B cell (primary cell): ENCODE measurements at regions not wholly inside any gene's neighbourhood (a gene's known extent, or its start where the extent isn't known, plus 50 kb on each side); places are given as distances from the start of the nearest gene placed in this dataset.

ENCODE experiments used
- ATAC-seq: fragments of 200-7000 bp; cut with Tn5 transposase; one replicate; pipeline ENCODE4 v1.10.0; 2021; ENCODE audit warnings: low read depth, mild to moderate bottlenecking, moderate number of reproducible peaks, moderate library complexity
- CTCF ChIA-PET: fragments of 350-600 bp; sonication (Branson Sonifier 250); formaldehyde crosslinking; loops from one replicate; lab custom pipeline; 2021; ENCODE audit warnings: antibody characterized with exemption, inconsistent platforms; lab: Charles Lee
- POLR2A ChIA-PET: fragments of 350-600 bp; sonication (Branson Sonifier 250); formaldehyde crosslinking; loops from one replicate; lab custom pipeline; 2021; ENCODE audit warnings: antibody characterized with exemption; lab: Charles Lee
- DNase-seq: peaks from one replicate; pipeline ENCODE4 v3.0.0; 2013
- H2AFZ ChIP-seq: 2 replicates; pipeline ENCODE4 v1.6.1; 2012; ENCODE audit warnings: mild to moderate bottlenecking, low read depth, low read length; ENCODE audit not compliant: insufficient read depth, poor library complexity, severe bottlenecking
- H3K27ac ChIP-seq, 2 donors: 1 replicate in 1 of 2; 2 replicates in 1 of 2; pipeline ENCODE4 v1.5.1; 2012 to 2013; ENCODE audit warnings: low read length in 2 of 2, mild to moderate bottlenecking in 2 of 2, moderate library complexity in 1 of 2
- H3K27me3 ChIP-seq, 4 experiments: fragments of 200-600 bp in 1 of 4; sonication (generic) in 1 of 4; replicated peaks in 1 of 4; 1 replicate in 2 of 4; 2 replicates in 2 of 4; pipeline versions ENCODE4 v1.6.1 to v1.7.0; 2013 to 2016; ENCODE audit warnings: low read length in 3 of 4, mild to moderate bottlenecking in 2 of 4, mixed read lengths in 1 of 4, moderate library complexity in 1 of 4; ENCODE audit not compliant: insufficient read depth in 4 of 4, control insufficient read depth in 3 of 4; ENCODE audit errors: control extremely low read depth in 1 of 4
- H3K36me3 ChIP-seq, 2 experiments: replicated peaks in 1 of 2; 1 replicate in 1 of 2; 2 replicates in 1 of 2; pipeline versions ENCODE4 v1.6.1 to v1.7.1; 2013; ENCODE audit warnings: low read length in 1 of 2; ENCODE audit not compliant: insufficient read depth in 2 of 2, control insufficient read depth in 1 of 2; ENCODE audit errors: control extremely low read depth in 1 of 2, extremely low read depth in 1 of 2
- H3K4me1 ChIP-seq, 2 donors: fragments of 200-600 bp in 1 of 2; sonication (generic) in 1 of 2; 1 replicate in 1 of 2; 2 replicates in 1 of 2; pipeline versions ENCODE4 v1.5.1 to v1.6.1; 2013 to 2017; ENCODE audit warnings: low read length in 2 of 2; ENCODE audit not compliant: control insufficient read depth in 2 of 2, insufficient read depth in 2 of 2
- H3K4me2 ChIP-seq: replicated peaks from 2 replicates; pipeline ENCODE3; 2012; ENCODE audit warnings: mild to moderate bottlenecking, low read depth, low read length; ENCODE audit not compliant: poor library complexity, severe bottlenecking
- H3K4me3 ChIP-seq, 5 experiments: fragments of 200-600 bp in 1 of 5; sonication (generic) in 1 of 5; 1 replicate in 3 of 5; 2 replicates in 2 of 5; pipeline versions ENCODE4 v1.5.1 to v1.7.0; 2011 to 2016; ENCODE audit warnings: low read length in 4 of 5, mild to moderate bottlenecking in 4 of 5, low read depth in 2 of 5, control low read depth in 1 of 5, moderate library complexity in 1 of 5; ENCODE audit not compliant: insufficient read depth in 1 of 5; ENCODE audit errors: control extremely low read depth in 1 of 5, extremely low read depth in 1 of 5
- H3K79me2 ChIP-seq: fragments of 200-600 bp; sonication (generic); one replicate; pipeline ENCODE4 v1.6.0; 2016; ENCODE audit warnings: low read length; ENCODE audit not compliant: control insufficient read depth, insufficient read depth
- H3K9ac ChIP-seq: fragments of 200-600 bp; sonication (generic); 2 replicates; pipeline ENCODE4 v1.6.1; 2017; ENCODE audit warnings: mild to moderate bottlenecking, low read length, moderate library complexity
- H3K9me3 ChIP-seq, 3 donors: one replicate each; pipeline versions ENCODE4 v1.6.1 to v1.7.1; 2013; ENCODE audit warnings: low read length in 2 of 3; ENCODE audit not compliant: control insufficient read depth in 2 of 3, insufficient read depth in 1 of 3; ENCODE audit errors: control extremely low read depth in 1 of 3
- H4K20me1 ChIP-seq: 2 replicates; pipeline ENCODE4 v1.6.0; 2012; ENCODE audit warnings: mild to moderate bottlenecking, low read length; ENCODE audit not compliant: insufficient read depth, control insufficient read depth, poor library complexity, severe bottlenecking
- H3K27ac Mint-ChIP-seq: one replicate; pipeline ENCODE4 v1.8.0; 2021; ENCODE audit warnings: mixed read lengths
- H3K27me3 Mint-ChIP-seq: one replicate; pipeline ENCODE4 v1.8.0; 2021; ENCODE audit warnings: mixed read lengths
- H3K4me1 Mint-ChIP-seq: one replicate; pipeline ENCODE4 v1.8.0; 2021; ENCODE audit warnings: mixed read lengths
- H3K4me3 Mint-ChIP-seq: one replicate; pipeline ENCODE4 v1.8.0; 2021; ENCODE audit warnings: mixed read lengths
- H3K9me3 Mint-ChIP-seq: one replicate; pipeline ENCODE4 v1.8.0; 2022; ENCODE audit warnings: mixed read lengths; ENCODE audit not compliant: insufficient read depth
- CTCF ChIP-seq: fragments of 200-600 bp; IDR thresholded peaks from one replicate; pipeline ENCODE4 v1.8.0; 2022; ENCODE audit warnings: antibody characterized with exemption, mild to moderate bottlenecking
- EZH2 ChIP-seq: IDR thresholded peaks from 2 replicates; pipeline ENCODE4 v1.6.1; 2012; ENCODE audit warnings: borderline replicate concordance, low read depth, mild to moderate bottlenecking, moderate library complexity, low read length; ENCODE audit not compliant: insufficient read depth, poor library complexity, severe bottlenecking
- WGBS: methylation state at CpG from one replicate; pipeline ENCODE4 v1.1.5; 2013; ENCODE audit warnings: missing lambda C conversion rate; ENCODE audit not compliant: insufficient coverage; 5-methylcytosine and 5-hydroxymethylcytosine counted together
- intact Hi-C: fragments of 100-400 bp; cut with micrococcal nuclease; formaldehyde crosslinking; loops from one replicate; pipeline ENCODE4 v1.10.0; 2022

DNA sequence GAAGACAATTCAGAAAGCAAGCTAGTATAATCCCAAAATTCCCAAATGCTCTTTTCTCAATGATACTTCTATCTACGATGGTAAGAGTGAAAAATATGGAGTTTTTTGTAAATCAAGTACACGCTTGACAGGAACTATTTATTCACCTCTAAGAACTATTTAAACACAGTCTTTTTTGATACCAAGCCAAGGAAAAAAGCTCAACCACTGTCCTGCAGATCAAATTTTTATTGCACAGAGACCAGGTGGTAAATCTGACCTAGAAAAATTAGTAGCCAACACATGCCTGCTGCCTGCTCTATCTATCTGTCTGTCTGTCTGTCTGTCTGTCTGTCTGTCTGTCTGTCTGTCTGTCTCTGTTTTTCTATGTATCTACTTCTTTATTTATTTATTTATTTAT is 292.2 kb downstream of the MZT1 start:
- ATAC-seq = no peak
- POLR2A ChIA-PET = no interaction called here
- no peaks in the 10 kb centered on the region for H3K36me3 ChIP-seq
- WGBS = no CpG with 5 or more reads among the region's 2 CpGs
- intact Hi-C loops = no loop called here
- CTCF ChIA-PET = no interaction called here
- H3K27ac ChIP-seq = no peak overlapping the region
- H3K9me3 ChIP-seq = no peaks in the 10 kb centered on the region
- no peak for DNase-seq
- H3K4me3 Mint-ChIP-seq = no peak overlapping the region
- H3K4me1 ChIP-seq = no peaks in the 10 kb centered on the region
- H3K4me2 ChIP-seq = no peak overlapping the region
- TF ChIP-seq CTCF (no peak), EZH2 (no peak)
- no peak overlapping the region for H2AFZ ChIP-seq
- H3K79me2 ChIP-seq = no peaks in the 10 kb centered on the region
- H3K27me3 ChIP-seq = no peaks in the 10 kb centered on the region
- peaks cover 2% of the 10 kb centered on the region for H3K9me3 Mint-ChIP-seq
- no peaks in the 10 kb centered on the region for H3K4me1 Mint-ChIP-seq
- H4K20me1 ChIP-seq = no peaks in the 10 kb centered on the region
- no peaks in the 10 kb centered on the region for H3K27me3 Mint-ChIP-seq
- H3K4me3 ChIP-seq = no peak overlapping the region
- H3K9ac ChIP-seq = no peak overlapping the region
- H3K27ac Mint-ChIP-seq = no peak overlapping the region

DNA sequence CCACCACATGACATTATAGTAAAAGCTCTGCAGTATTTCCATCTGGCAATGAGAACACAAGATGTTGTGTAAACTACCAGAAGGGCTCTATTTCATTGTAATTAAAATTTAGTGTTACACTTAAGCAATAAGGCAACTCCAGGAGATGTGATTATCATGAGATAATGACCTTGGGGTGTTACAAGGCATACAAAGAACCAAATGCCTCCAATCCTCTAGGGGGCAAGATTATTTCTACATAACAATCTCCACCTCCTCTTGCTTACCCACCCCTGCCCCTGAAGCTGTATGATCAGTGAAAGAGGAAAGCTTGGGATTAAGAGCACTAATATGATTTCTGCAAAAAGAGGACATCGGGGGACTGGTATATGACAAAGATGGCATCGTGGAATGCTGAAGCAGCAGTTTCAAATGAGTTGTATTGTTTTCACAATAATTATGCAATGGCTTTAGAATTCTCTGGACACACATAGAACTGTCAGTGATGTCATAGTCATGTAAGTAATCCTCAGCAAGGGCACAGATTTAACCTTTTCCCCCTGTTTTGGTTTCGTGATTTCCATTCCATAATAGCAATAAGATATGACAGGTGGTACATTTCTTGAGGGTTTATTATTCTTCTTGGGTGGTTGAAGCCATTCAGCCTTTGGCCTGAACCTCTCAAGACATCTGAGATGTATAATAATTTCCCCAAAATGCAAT is 295.3 kb downstream of the MZT1 start:
- Mint-ChIP-seq H3K27me3 (no peaks in the 10 kb centered on the region), H3K27ac (no peak overlapping the region), H3K4me3 (no peak overlapping the region), H3K4me1 (no peaks in the 10 kb centered on the region), H3K9me3 (no peaks in the 10 kb centered on the region)
- no peak overlapping the region for H3K27ac ChIP-seq
- no peak overlapping the region for H3K4me3 ChIP-seq
- no peaks in the 10 kb centered on the region for H3K79me2 ChIP-seq
- H3K4me1 ChIP-seq = no peaks in the 10 kb centered on the region
- H3K9ac ChIP-seq = no peak overlapping the region
- no peaks in the 10 kb centered on the region for H3K9me3 ChIP-seq
- ATAC-seq = no peak
- no peaks in the 10 kb centered on the region for H4K20me1 ChIP-seq
- no peak overlapping the region for H3K4me2 ChIP-seq
- H3K27me3 ChIP-seq = no peaks in the 10 kb centered on the region
- H3K36me3 ChIP-seq = no peaks in the 10 kb centered on the region
- DNase-seq = no peak
- TF ChIP-seq EZH2 (no peak), CTCF (no peak)
- ChIA-PET CTCF (no interaction called here), POLR2A (no interaction called here)
- H2AFZ ChIP-seq = no peak overlapping the region
- no CpG with 5 or more reads among the region's 3 CpGs for WGBS
- intact Hi-C loops = no loop called here
